SK-N-SH treated with all-trans-retinoic acid at 6 μM for 48 hours (cell line): ENCODE measurements at regions not wholly inside any gene's neighbourhood (a gene's known extent, or its start where the extent isn't known, plus 50 kb on each side); places are given as distances from the start of the nearest gene placed in this dataset.

Experiments used
- BACH2 ChIP-seq: fragments of 250-450 bp; sonication (Bioruptor Pico); IDR thresholded peaks from 2 replicates; pipeline ENCODE4 v1.9.0; 2021; ENCODE audit warnings: mild to moderate bottlenecking, borderline replicate concordance
- CSDC2 ChIP-seq: fragments of 250-450 bp; sonication (Bioruptor Pico); IDR thresholded peaks from 2 replicates; pipeline ENCODE4 v1.5.0; 2020; ENCODE audit warnings: mild to moderate bottlenecking, moderate library complexity
- GLIS3 ChIP-seq: fragments of 250-450 bp; sonication (Bioruptor Pico); IDR thresholded peaks from 2 replicates; pipeline ENCODE4 v1.5.0; 2020; ENCODE audit warnings: mild to moderate bottlenecking, moderate library complexity
- RARB ChIP-seq: fragments of 250-450 bp; sonication (Bioruptor Pico); IDR thresholded peaks from 2 replicates; pipeline ENCODE4 v1.8.0; 2021; ENCODE audit warnings: mild to moderate bottlenecking, moderate library complexity
- TCF4 ChIP-seq: fragments of 250-450 bp; sonication (Bioruptor Pico); IDR thresholded peaks from 2 replicates; pipeline ENCODE4 v1.8.0; 2021; ENCODE audit warnings: mild to moderate bottlenecking, moderate library complexity, borderline replicate concordance
- TOX ChIP-seq: fragments of 250-450 bp; sonication (Bioruptor Pico); IDR thresholded peaks from 2 replicates; pipeline ENCODE4 v1.8.0; 2021; ENCODE audit warnings: mild to moderate bottlenecking, moderate library complexity, borderline replicate concordance
- ZC3H10 ChIP-seq: fragments of 250-450 bp; sonication (Bioruptor Pico); IDR thresholded peaks from 2 replicates; pipeline ENCODE4 v1.5.1; 2021; ENCODE audit warnings: mild to moderate bottlenecking, moderate library complexity
- ZFP3 ChIP-seq: fragments of 250-450 bp; sonication (Bioruptor Pico); IDR thresholded peaks from 2 replicates; pipeline ENCODE4 v1.5.0; 2020; ENCODE audit warnings: mild to moderate bottlenecking, moderate library complexity
- ZFP30 ChIP-seq: fragments of 450-650 bp; formaldehyde crosslinking; IDR thresholded peaks from 2 replicates; pipeline ENCODE4 v1.5.0; 2022; ENCODE audit warnings: mild to moderate bottlenecking, moderate library complexity
- ZNF8 ChIP-seq: fragments of 450-650 bp; formaldehyde crosslinking; IDR thresholded peaks from 2 replicates; pipeline ENCODE4 v1.5.0; 2020; ENCODE audit warnings: mild to moderate bottlenecking, moderate library complexity
- TF ChIP-seq, protein P1 (sequence below): fragments of 250-450 bp; sonication (Bioruptor Pico); IDR thresholded peaks from 2 replicates; pipeline ENCODE4 v1.5.1; 2020; ENCODE audit warnings: low read depth, mild to moderate bottlenecking, moderate library complexity
- TF ChIP-seq, protein P2 (sequence below): fragments of 250-450 bp; sonication (Bioruptor Pico); IDR thresholded peaks from 2 replicates; pipeline ENCODE4 v1.8.0; 2020; ENCODE audit warnings: mild to moderate bottlenecking, moderate library complexity, borderline replicate concordance

DNA sequence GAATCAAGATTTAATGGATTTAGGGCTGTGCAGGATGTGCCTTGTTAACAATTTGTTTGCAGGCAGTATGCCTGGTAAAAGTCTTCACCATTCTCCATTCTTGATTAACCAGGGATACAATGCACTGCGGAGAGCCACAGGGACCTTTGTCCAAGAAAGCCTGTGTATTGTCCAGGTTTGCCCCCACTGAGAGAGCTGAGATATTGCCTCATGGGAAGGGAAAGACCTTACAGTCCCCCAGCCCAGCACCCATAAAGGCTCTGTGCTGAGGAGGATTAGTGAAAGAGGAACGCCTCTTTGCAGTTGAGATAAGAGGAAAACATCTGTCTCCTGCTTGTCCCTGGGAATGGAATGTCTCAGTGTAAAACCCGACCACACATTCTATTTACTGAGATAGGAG is 2169.6 kb downstream of the TP53TG3F start:
- no peak for TF ChIP-seq TCF4 (CRISPR knock-in tag)
- no peak for TF ChIP-seq TOX (CRISPR knock-in tag)
- TF ChIP-seq ZFP30 (CRISPR knock-in tag), result no peak
- TF ChIP-seq ZC3H10 (CRISPR knock-in tag), result no peak
- TF ChIP-seq, protein P1, sequence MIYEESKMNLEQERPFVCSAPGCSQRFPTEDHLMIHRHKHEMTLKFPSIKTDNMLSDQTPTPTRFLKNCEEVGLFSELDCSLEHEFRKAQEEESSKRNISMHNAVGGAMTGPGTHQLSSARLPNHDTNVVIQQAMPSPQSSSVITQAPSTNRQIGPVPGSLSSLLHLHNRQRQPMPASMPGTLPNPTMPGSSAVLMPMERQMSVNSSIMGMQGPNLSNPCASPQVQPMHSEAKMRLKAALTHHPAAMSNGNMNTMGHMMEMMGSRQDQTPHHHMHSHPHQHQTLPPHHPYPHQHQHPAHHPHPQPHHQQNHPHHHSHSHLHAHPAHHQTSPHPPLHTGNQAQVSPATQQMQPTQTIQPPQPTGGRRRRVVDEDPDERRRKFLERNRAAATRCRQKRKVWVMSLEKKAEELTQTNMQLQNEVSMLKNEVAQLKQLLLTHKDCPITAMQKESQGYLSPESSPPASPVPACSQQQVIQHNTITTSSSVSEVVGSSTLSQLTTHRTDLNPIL (CRISPR knock-in tag), result no peak
- no peak for TF ChIP-seq CSDC2 (CRISPR knock-in tag)
- no peak for TF ChIP-seq ZNF8 (CRISPR knock-in tag)
- no peak for TF ChIP-seq GLIS3 (CRISPR knock-in tag)
- TF ChIP-seq, protein P2, sequence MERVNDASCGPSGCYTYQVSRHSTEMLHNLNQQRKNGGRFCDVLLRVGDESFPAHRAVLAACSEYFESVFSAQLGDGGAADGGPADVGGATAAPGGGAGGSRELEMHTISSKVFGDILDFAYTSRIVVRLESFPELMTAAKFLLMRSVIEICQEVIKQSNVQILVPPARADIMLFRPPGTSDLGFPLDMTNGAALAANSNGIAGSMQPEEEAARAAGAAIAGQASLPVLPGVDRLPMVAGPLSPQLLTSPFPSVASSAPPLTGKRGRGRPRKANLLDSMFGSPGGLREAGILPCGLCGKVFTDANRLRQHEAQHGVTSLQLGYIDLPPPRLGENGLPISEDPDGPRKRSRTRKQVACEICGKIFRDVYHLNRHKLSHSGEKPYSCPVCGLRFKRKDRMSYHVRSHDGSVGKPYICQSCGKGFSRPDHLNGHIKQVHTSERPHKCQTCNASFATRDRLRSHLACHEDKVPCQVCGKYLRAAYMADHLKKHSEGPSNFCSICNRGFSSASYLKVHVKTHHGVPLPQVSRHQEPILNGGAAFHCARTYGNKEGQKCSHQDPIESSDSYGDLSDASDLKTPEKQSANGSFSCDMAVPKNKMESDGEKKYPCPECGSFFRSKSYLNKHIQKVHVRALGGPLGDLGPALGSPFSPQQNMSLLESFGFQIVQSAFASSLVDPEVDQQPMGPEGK (CRISPR knock-in tag), result no peak
- TF ChIP-seq ZFP3, result no peak
- no peak for TF ChIP-seq BACH2 (CRISPR knock-in tag)
- TF ChIP-seq RARB, result no peak
